ENCODE measurements at regions not wholly inside any gene's neighbourhood (a gene's known extent, or its start where the extent isn't known, plus 50 kb on each side); places are given as distances from the start of the nearest gene placed in this dataset.

DNA sequence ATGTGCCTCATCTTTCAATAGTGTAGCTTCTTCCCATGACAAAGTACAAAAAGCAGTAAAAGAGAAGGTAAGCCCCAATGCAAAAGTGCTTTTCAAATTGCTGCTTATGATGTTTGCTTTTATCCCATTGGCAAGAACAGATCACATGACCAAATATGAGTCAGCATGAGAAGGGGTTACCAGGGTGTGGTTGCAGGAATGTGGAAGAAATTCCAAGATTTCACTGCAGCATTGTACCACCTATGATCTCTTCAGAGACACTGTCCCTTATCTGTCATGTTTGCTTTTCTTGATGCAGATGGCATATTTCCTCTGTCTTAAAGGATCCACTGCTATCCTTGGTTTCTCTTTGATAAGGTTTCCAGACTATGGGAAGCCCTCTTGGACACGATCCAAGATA lies 1006.9 kb upstream of the PRMT6 start:
- Histone ChIP-seq H3K36me3 (no peaks in the 10 kb centered on the region), H3K27ac (no peak overlapping the region), H3K4me1 (no peaks in the 10 kb centered on the region), H3K9me3 (peaks cover 0 to 11% (median 0%) of the 10 kb centered on the region in 8 donors), H3K4me3 (no peak overlapping the region), H3K27me3 (replicated peaks in 1 of 7) (no peaks in the 10 kb centered on the region)
- TF ChIP-seq POLR2AphosphoS5 (IDR thresholded peaks at IDR 0.05), result no peak
- TF ChIP-seq, protein P1, sequence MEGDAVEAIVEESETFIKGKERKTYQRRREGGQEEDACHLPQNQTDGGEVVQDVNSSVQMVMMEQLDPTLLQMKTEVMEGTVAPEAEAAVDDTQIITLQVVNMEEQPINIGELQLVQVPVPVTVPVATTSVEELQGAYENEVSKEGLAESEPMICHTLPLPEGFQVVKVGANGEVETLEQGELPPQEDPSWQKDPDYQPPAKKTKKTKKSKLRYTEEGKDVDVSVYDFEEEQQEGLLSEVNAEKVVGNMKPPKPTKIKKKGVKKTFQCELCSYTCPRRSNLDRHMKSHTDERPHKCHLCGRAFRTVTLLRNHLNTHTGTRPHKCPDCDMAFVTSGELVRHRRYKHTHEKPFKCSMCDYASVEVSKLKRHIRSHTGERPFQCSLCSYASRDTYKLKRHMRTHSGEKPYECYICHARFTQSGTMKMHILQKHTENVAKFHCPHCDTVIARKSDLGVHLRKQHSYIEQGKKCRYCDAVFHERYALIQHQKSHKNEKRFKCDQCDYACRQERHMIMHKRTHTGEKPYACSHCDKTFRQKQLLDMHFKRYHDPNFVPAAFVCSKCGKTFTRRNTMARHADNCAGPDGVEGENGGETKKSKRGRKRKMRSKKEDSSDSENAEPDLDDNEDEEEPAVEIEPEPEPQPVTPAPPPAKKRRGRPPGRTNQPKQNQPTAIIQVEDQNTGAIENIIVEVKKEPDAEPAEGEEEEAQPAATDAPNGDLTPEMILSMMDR (IDR thresholded peaks at IDR 0.05 in 8 of 11, conservative IDR thresholded peaks at IDR 0.05 in 3 of 11), result no peak
- no peak for TF ChIP-seq POLR2A (IDR thresholded peaks at IDR 0.05)
- intact Hi-C loops (cut with DNase I; ENCODE audit: low total_unique reads), result no loop called here
- WGBS, 5 donors, result 33 to 62% (median 35%) methylated on average over 1 of the region's 1 CpG
- no peak for DNase-seq

GRCh38 chr1:106055855-106056254 lies 1000.6 kb upstream of the PRMT6 start:
- no peak overlapping the region for H3K27ac ChIP-seq
- DNase-seq, result no peak
- no peaks in the 10 kb centered on the region for H3K27me3 ChIP-seq (replicated peaks in 1 of 7)
- intact Hi-C loops (cut with DNase I; ENCODE audit: low total_unique reads), result no loop called here
- TF ChIP-seq POLR2AphosphoS5 (IDR thresholded peaks at IDR 0.05) (no peak), POLR2A (IDR thresholded peaks at IDR 0.05) (no peak)
- TF ChIP-seq, protein P1 (IDR thresholded peaks at IDR 0.05 in 8 of 11, conservative IDR thresholded peaks at IDR 0.05 in 3 of 11), result no peak
- 37 to 61% (median 50%) methylated on average over 1 of the region's 1 CpG for WGBS, 5 donors
- no peaks in the 10 kb centered on the region for H3K36me3 ChIP-seq
- peaks cover 0 to under 1% (median 0%) of the 10 kb centered on the region in 8 donors for H3K9me3 ChIP-seq
- no peaks in the 10 kb centered on the region for H3K4me1 ChIP-seq
- no peak overlapping the region for H3K4me3 ChIP-seq

GRCh38 chr1:106061586-106062495 lies 994.6 kb upstream of the PRMT6 start:
- 33 to 44% (median 43%) methylated on average over 3 of the region's 3 CpGs for WGBS, 5 donors
- DNase-seq, result no peak
- no peaks in the 10 kb centered on the region for H3K4me1 ChIP-seq
- TF ChIP-seq POLR2A (IDR thresholded peaks at IDR 0.05), result no peak
- TF ChIP-seq, protein P1 (IDR thresholded peaks at IDR 0.05 in 8 of 11, conservative IDR thresholded peaks at IDR 0.05 in 3 of 11), result no peak
- TF ChIP-seq POLR2AphosphoS5 (IDR thresholded peaks at IDR 0.05), result no peak
- H3K4me3 ChIP-seq, result no peak overlapping the region
- no peaks in the 10 kb centered on the region for H3K36me3 ChIP-seq
- no peak overlapping the region for H3K27ac ChIP-seq
- peaks cover 0 to 17% (median 8%) of the 10 kb centered on the region in 8 donors for H3K9me3 ChIP-seq
- H3K27me3 ChIP-seq (replicated peaks in 1 of 7), result no peaks in the 10 kb centered on the region
- intact Hi-C loops (cut with DNase I; ENCODE audit: low total_unique reads), result no loop called here

- DNase-seq, result no peak
- H3K9me3 ChIP-seq, result peaks cover 0 to 17% (median 8%) of the 10 kb centered on the region in 8 donors
- no peaks in the 10 kb centered on the region for H3K4me1 ChIP-seq
- no peaks in the 10 kb centered on the region for H3K36me3 ChIP-seq
- 85 to 96% (median 94%) methylated on average over 1 of the region's 1 CpG for WGBS, 5 donors
- intact Hi-C loops (cut with DNase I; ENCODE audit: low total_unique reads), result no loop called here
- H3K27me3 ChIP-seq (replicated peaks in 1 of 7), result no peaks in the 10 kb centered on the region
- no peak overlapping the region for H3K4me3 ChIP-seq
- no peak for TF ChIP-seq POLR2A (IDR thresholded peaks at IDR 0.05)
- TF ChIP-seq POLR2AphosphoS5 (IDR thresholded peaks at IDR 0.05), result no peak
- TF ChIP-seq, protein P1 (IDR thresholded peaks at IDR 0.05 in 8 of 11, conservative IDR thresholded peaks at IDR 0.05 in 3 of 11), result no peak
- no peak overlapping the region for H3K27ac ChIP-seq
These were observed 993.0 kb upstream of the PRMT6 start for GRCh38 chr1:106063510-106063909.
